Psoas muscle (tissue), 7 donors: ENCODE measurements at regions not wholly inside any gene's neighbourhood (a gene's known extent, or its start where the extent isn't known, plus 50 kb on each side); places are given as distances from the start of the nearest gene placed in this dataset.

Experiments
- ATAC-seq, 4 donors: fragments of 200-7000 bp; cut with Tn5 transposase; one replicate each; pipeline ENCODE4 v1.9.1; 2020; ENCODE audit warnings: moderate library complexity in 3 of 4, mild to moderate bottlenecking in 2 of 4
- DNase-seq, 2 donors: peaks; one replicate each; pipeline ENCODE4 v3.0.0-alpha.2; 2020
- H3K27ac ChIP-seq: fragments of 200-600 bp; one replicate; pipeline ENCODE4 v1.8.0; 2022
- H3K27me3 ChIP-seq, 3 donors: fragments of 200-600 bp in 1 of 3; one replicate each; pipeline versions ENCODE4 v1.6.1 to v1.8.0; 2013 to 2022; ENCODE audit warnings: low read length in 2 of 3, mild to moderate bottlenecking in 2 of 3, moderate library complexity in 1 of 3; ENCODE audit not compliant: insufficient read depth in 3 of 3
- H3K36me3 ChIP-seq, 2 donors: fragments of 200-600 bp in 1 of 2; one replicate each; pipeline versions ENCODE4 v1.6.1 to v1.8.0; 2013 to 2022; ENCODE audit warnings: low read depth in 1 of 2, mild to moderate bottlenecking in 1 of 2, moderate library complexity in 1 of 2; ENCODE audit not compliant: insufficient read depth in 1 of 2
- H3K4me1 ChIP-seq: fragments of 200-600 bp; one replicate; pipeline ENCODE4 v1.8.0; 2022
- H3K4me3 ChIP-seq: fragments of 200-600 bp; one replicate; pipeline ENCODE4 v1.8.0; 2022; ENCODE audit warnings: mild to moderate bottlenecking
- H3K9me3 ChIP-seq: fragments of 200-600 bp; one replicate; pipeline ENCODE4 v1.8.0; 2022
- WGBS, 3 donors: extraction: QIAGEN DNeasy Blood & Tissue Kit; methylation state at CpG; one replicate each; pipeline versions ENCODE4 v1.1.6 to v1.1.7; 2013; 5-methylcytosine and 5-hydroxymethylcytosine counted together
- intact Hi-C, 2 donors: fragments of 100-400 bp; cut with DNase I; formaldehyde crosslinking; loops; one replicate each; pipeline versions ENCODE4 v1.11.0 to v1.14.2; 2022
- TF ChIP-seq, protein P1 (sequence below): fragments of 200-600 bp; IDR thresholded peaks from one replicate; pipeline ENCODE4 v1.8.0; 2022; ENCODE audit warnings: antibody characterized with exemption
- donor health status: healthy with polysubstance abuse.
- donor health status: DM: no; HTN: no; CAD: no; lungs with moderate emphysema.
- donor health status: Bipolar disorder and iron deficiency.
- donor health status: healthy.
- donor health status: DM: yes; HTN: yes; CAD: no.
- donor health status: DM: no; HTN: no; CAD: no.
- donor health status: DM: yes; HTN: yes; CAD: no.

DNA sequence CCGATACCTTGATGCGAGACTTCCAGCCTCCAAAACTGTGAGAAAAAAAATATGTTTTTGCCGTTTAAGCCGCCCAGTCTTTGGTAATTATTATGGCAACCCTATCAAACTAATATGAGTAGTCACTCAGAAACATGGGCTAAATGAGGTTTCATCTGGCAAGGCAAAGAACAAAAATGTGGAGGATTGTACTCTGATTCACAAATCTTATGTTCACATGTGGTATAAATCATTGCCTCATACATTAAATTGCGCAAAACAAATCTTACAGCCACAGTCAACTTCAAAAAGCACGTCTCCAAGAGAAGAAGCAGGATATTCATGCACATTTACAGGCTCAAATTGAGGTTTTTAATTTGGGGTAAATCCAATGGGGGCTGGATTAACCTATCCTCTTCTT lies 1435.4 kb upstream of the LRRTM1 start:
- Histone ChIP-seq H3K36me3 (no peaks in the 10 kb centered on the region), H3K4me1 (no peaks in the 10 kb centered on the region), H3K27me3 (no peaks in the 10 kb centered on the region), H3K27ac (no peak overlapping the region), H3K4me3 (no peak overlapping the region), H3K9me3 (no peaks in the 10 kb centered on the region)
- intact Hi-C loops, result no loop called here
- DNase-seq, result no peak
- ATAC-seq, result no peak
- WGBS, 3 donors, result 87 to 88% (median 87%) methylated on average over 6 of the region's 6 CpGs
- TF ChIP-seq, protein P1, sequence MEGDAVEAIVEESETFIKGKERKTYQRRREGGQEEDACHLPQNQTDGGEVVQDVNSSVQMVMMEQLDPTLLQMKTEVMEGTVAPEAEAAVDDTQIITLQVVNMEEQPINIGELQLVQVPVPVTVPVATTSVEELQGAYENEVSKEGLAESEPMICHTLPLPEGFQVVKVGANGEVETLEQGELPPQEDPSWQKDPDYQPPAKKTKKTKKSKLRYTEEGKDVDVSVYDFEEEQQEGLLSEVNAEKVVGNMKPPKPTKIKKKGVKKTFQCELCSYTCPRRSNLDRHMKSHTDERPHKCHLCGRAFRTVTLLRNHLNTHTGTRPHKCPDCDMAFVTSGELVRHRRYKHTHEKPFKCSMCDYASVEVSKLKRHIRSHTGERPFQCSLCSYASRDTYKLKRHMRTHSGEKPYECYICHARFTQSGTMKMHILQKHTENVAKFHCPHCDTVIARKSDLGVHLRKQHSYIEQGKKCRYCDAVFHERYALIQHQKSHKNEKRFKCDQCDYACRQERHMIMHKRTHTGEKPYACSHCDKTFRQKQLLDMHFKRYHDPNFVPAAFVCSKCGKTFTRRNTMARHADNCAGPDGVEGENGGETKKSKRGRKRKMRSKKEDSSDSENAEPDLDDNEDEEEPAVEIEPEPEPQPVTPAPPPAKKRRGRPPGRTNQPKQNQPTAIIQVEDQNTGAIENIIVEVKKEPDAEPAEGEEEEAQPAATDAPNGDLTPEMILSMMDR, result no peak

DNA sequence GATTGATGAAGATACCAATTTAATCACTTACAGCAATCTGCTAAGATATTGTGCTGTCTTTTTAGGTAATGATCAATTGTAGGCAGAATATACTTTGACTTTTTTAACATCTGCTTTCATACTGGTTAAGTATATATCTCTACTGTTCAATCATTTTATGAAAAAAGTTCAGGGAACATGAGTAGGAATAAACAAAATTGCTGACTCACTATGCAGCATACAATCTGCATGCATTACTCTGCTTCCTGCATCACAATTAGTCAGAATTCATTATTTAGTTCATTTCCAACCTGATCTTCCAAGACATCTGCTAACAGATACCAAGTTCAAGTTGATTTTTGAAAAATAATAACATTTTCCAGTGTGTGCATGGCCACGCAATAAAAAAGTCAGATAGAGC lies 1430.4 kb upstream of the LRRTM1 start:
- DNase-seq (no peak), ATAC-seq (no peak)
- H3K4me1 ChIP-seq, result no peaks in the 10 kb centered on the region
- H3K9me3 ChIP-seq, result no peaks in the 10 kb centered on the region
- H3K27ac ChIP-seq, result no peak overlapping the region
- H3K36me3 ChIP-seq, result no peaks in the 10 kb centered on the region
- WGBS, 3 donors, result 89 to 93% (median 89%) methylated on average over 1 of the region's 1 CpG
- intact Hi-C loops, result no loop called here
- no peak overlapping the region for H3K4me3 ChIP-seq
- H3K27me3 ChIP-seq, result no peaks in the 10 kb centered on the region
- TF ChIP-seq, protein P1, result no peak

DNA sequence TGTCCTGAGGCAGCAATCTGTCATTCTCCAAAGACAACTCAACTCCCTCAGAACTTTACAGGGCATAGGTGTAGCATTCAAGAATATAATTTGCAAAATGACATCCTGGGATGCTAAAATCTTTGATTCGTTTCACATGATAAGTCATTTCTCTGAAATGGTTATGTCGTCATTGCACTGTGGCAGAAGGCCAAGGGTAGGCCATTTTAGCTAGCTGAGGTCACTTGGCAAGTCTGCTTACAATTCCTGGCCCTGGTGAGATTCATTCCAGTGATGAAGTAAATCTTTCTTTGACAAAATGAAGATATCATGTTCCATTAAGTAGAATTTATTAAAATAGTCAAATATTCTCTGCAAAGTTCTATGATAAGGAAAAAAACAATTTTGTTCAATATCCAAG lies 1410.3 kb upstream of the LRRTM1 start:
- intact Hi-C loops, result no loop called here
- H3K4me3 ChIP-seq, result no peak overlapping the region
- DNase-seq, result no peak
- no peaks in the 10 kb centered on the region for H3K9me3 ChIP-seq
- WGBS, 3 donors, result 27 to 44% (median 27%) methylated on average over 2 of the region's 2 CpGs
- H3K27ac ChIP-seq, result no peak overlapping the region
- no peaks in the 10 kb centered on the region for H3K27me3 ChIP-seq
- no peaks in the 10 kb centered on the region for H3K4me1 ChIP-seq
- ATAC-seq, result no peak
- no peaks in the 10 kb centered on the region for H3K36me3 ChIP-seq
- TF ChIP-seq, protein P1, result no peak

DNA sequence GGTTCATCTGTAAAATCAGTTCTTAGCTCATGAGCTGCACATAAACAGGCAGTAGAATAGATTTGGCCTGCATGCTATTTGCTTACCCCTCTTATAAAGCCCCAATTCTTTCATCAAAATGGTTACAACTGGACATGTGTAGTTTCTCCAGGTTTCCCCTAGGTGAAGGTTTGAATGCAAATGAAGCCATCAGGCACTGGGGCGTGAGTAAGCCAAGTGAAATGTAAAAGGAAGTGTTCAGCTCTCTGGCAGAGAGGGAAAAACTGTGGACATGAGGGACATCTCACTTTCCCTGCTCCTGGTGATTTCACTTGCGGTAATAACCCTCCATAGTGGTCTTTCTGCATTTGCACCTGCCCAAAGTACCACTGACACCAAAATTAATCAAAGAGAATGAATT lies 1402.3 kb upstream of the LRRTM1 start:
- ATAC-seq, result no peak
- 78 to 91% (median 88%) methylated on average over 2 of the region's 2 CpGs for WGBS, 3 donors
- Histone ChIP-seq H3K27me3 (no peaks in the 10 kb centered on the region), H3K4me3 (no peak overlapping the region), H3K27ac (no peak overlapping the region), H3K36me3 (no peaks in the 10 kb centered on the region), H3K4me1 (no peaks in the 10 kb centered on the region), H3K9me3 (no peaks in the 10 kb centered on the region)
- DNase-seq, result no peak
- intact Hi-C loops, result no loop called here
- TF ChIP-seq, protein P1, result no peak

DNA sequence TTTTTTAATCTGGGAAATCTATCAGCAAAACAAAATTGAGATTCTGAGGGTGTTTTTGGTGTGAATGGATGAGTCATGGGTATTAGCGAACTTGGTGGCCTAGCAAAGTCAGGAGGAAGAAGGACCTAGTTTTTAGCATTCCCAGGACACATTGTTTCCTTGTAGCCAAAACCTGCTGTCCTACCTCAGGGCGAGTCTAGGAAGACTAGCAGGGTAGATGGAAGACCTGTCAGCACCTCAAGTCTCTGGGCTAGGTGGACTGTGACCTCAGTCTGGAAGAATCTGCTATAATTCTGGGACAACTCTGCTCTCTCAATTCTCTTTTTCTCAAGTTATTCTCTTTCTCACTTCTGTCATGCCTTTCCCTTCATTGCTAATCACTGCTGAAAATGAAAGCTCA lies 1399.3 kb upstream of the LRRTM1 start:
- Histone ChIP-seq H3K36me3 (no peaks in the 10 kb centered on the region), H3K4me1 (no peaks in the 10 kb centered on the region), H3K27me3 (no peaks in the 10 kb centered on the region), H3K4me3 (no peak overlapping the region), H3K9me3 (no peaks in the 10 kb centered on the region), H3K27ac (no peak overlapping the region)
- WGBS, 3 donors, result 84 to 87% (median 86%) methylated on average over 2 of the region's 2 CpGs
- intact Hi-C loops, result no loop called here
- ATAC-seq (no peak), DNase-seq (no peak)
- TF ChIP-seq, protein P1, result no peak
